Activated CD8-positive, alpha-beta T cell treated with anti-CD3 and anti-CD28 coated beads for 36 hours (primary cell): ENCODE measurements at regions not wholly inside any gene's neighbourhood (a gene's known extent, or its start where the extent isn't known, plus 50 kb on each side); places are given as distances from the start of the nearest gene placed in this dataset.

Experiments
- ATAC-seq: fragments of 200-7000 bp; cut with Tn5 transposase; one replicate; pipeline ENCODE4 v1.10.0; 2021; ENCODE audit warnings: mild to moderate bottlenecking, moderate library complexity
- CTCF ChIA-PET: fragments of 350-600 bp; sonication (Branson Sonifier 250); formaldehyde crosslinking; loops from one replicate; lab custom pipeline; 2021; ENCODE audit warnings: antibody characterized with exemption; lab: Charles Lee
- POLR2A ChIA-PET: fragments of 350-600 bp; sonication (Branson Sonifier 250); formaldehyde crosslinking; loops from one replicate; lab custom pipeline; 2021; ENCODE audit warnings: antibody characterized with exemption; lab: Charles Lee
- DNase-seq: peaks from one replicate; pipeline ENCODE4 v3.0.0-alpha.2; 2020
- H3K27ac Mint-ChIP-seq: one replicate; pipeline ENCODE4 v1.8.0; 2021; ENCODE audit warnings: mild to moderate bottlenecking, mixed read lengths
- H3K27me3 Mint-ChIP-seq: one replicate; pipeline ENCODE4 v1.8.0; 2021; ENCODE audit warnings: mixed read lengths
- H3K36me3 Mint-ChIP-seq: one replicate; pipeline ENCODE4 v1.8.0; 2021; ENCODE audit warnings: low read depth, mixed read lengths
- H3K4me1 Mint-ChIP-seq: one replicate; pipeline ENCODE4 v1.8.0; 2021; ENCODE audit warnings: low read depth, mixed read lengths
- H3K4me3 Mint-ChIP-seq: one replicate; pipeline ENCODE4 v1.8.0; 2021; ENCODE audit warnings: mild to moderate bottlenecking, moderate library complexity, mixed read lengths
- H3K9me3 Mint-ChIP-seq: one replicate; pipeline ENCODE4 v1.8.0; 2021; ENCODE audit warnings: mixed read lengths
- CTCF ChIP-seq: fragments of 200-600 bp; IDR thresholded peaks from one replicate; pipeline ENCODE4 v1.8.0; 2022; ENCODE audit warnings: antibody characterized with exemption, mild to moderate bottlenecking
- intact Hi-C: fragments of 100-400 bp; cut with micrococcal nuclease; formaldehyde crosslinking; loops from one replicate; pipeline ENCODE4 v1.10.0; 2022

- Mint-ChIP-seq H3K9me3 (peaks cover 9% of the 10 kb centered on the region), H3K27me3 (no peaks in the 10 kb centered on the region), H3K4me1 (peaks cover 47% of the 10 kb centered on the region), H3K27ac (peak overlapping the region; percentile 59), H3K4me3 (no peak overlapping the region), H3K36me3 (peaks cover 7% of the 10 kb centered on the region)
- DNase-seq (no peak), ATAC-seq (peak; percentile 29)
- ChIA-PET POLR2A (interaction anchor here (1.0 kb wide), 1 partner anchor 9 kb away, joined by 4 read pairs; no protein-coding TSS in a partner anchor), CTCF (interaction anchor here (0.8 to 1.5 kb wide), 2 partner anchors 9 to 110 kb away, joined by 3 to 7 read pairs; no protein-coding TSS in a partner anchor)
- intact Hi-C loops, result no loop called here
- no peak for TF ChIP-seq CTCF
These were observed 116.9 kb downstream of the DUSP6 start for GRCh38 chr12:89235189-89235993.

- Mint-ChIP-seq H3K4me1 (peaks cover 42% of the 10 kb centered on the region), H3K9me3 (peaks cover 9% of the 10 kb centered on the region), H3K4me3 (no peak overlapping the region), H3K27me3 (no peaks in the 10 kb centered on the region), H3K36me3 (peaks cover 7% of the 10 kb centered on the region), H3K27ac (peak overlapping the region; percentile 1)
- intact Hi-C loops, result no loop called here
- POLR2A ChIA-PET, result no interaction called here
- CTCF ChIA-PET, result interaction anchor here (1.5 kb wide), 1 partner anchor 10 kb away, joined by 7 read pairs; no protein-coding TSS in a partner anchor
- TF ChIP-seq CTCF, result no peak
- ATAC-seq (no peak), DNase-seq (no peak)
These were observed 117.8 kb downstream of the DUSP6 start for GRCh38 chr12:89234324-89235114.

GRCh38 chr12:89231686-89232085 is 120.6 kb downstream of the DUSP6 start:
- Mint-ChIP-seq H3K27me3 (no peaks in the 10 kb centered on the region), H3K27ac (no peak overlapping the region), H3K4me3 (no peak overlapping the region), H3K4me1 (peaks cover 39% of the 10 kb centered on the region), H3K9me3 (peaks cover 7% of the 10 kb centered on the region), H3K36me3 (peaks cover 7% of the 10 kb centered on the region)
- POLR2A ChIA-PET, result no interaction called here
- CTCF ChIA-PET, result interaction anchor here (1.3 to 2.8 kb wide), 2 partner anchors 11 to 13 kb away, joined by 3 to 11 read pairs; no protein-coding TSS in a partner anchor
- no peak for ATAC-seq
- no peak for TF ChIP-seq CTCF
- no peak for DNase-seq
- intact Hi-C loops, result no loop called here

GRCh38 chr12:89230376-89231315 is 121.7 kb downstream of the DUSP6 start:
- no peak for ATAC-seq
- H3K27me3 Mint-ChIP-seq, result no peaks in the 10 kb centered on the region
- TF ChIP-seq CTCF, result no peak
- CTCF ChIA-PET, result interaction anchor here (1.3 to 2.8 kb wide), 2 partner anchors 12 to 14 kb away, joined by 3 to 11 read pairs; no protein-coding TSS in a partner anchor
- H3K36me3 Mint-ChIP-seq, result peaks cover 7% of the 10 kb centered on the region
- POLR2A ChIA-PET, result interaction anchor here (1.5 kb wide), 1 partner anchor 13 kb away, joined by 4 read pairs; no protein-coding TSS in a partner anchor
- no peak overlapping the region for H3K4me3 Mint-ChIP-seq
- intact Hi-C loops, result no loop called here
- no peak for DNase-seq
- peaks cover 38% of the 10 kb centered on the region for H3K4me1 Mint-ChIP-seq
- peaks cover 7% of the 10 kb centered on the region for H3K9me3 Mint-ChIP-seq
- H3K27ac Mint-ChIP-seq, result no peak overlapping the region
